NCI-H510A (cell line): ENCODE measurements at regions not wholly inside any gene's neighbourhood (a gene's known extent, or its start where the extent isn't known, plus 50 kb on each side); places are given as distances from the start of the nearest gene placed in this dataset.
"Not testable (repeated sequence)": the region's sequence is repeated elsewhere in the genome, so short reads cannot be mapped to it uniquely, and the experiment has no call there.

Source experiments
- DNase-seq: peaks from one replicate; lab custom pipeline; 2025; lab: John Stamatoyannopoulos, UW

DNA sequence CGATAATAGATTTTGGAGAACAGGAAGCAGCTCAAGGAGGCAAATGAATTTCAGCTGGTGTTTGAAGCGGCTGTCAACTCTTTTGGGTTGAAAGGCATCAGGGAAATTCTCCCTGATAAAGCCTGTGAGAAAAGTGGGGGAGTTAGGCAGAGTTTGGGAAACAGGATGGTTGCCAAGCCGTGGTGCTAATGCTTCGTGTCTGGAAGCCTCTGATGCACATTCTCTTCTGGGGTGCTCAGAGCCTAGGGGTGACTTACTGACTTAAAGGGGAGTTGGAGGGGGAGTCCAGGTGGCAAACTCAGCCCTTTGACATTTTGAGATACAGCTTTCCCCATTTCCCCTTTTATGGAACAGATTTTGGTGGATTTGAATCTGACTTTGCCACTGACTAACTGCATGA lies 202.5 kb upstream of the CLINT1 start:
- DNase-seq: no peak

DNA sequence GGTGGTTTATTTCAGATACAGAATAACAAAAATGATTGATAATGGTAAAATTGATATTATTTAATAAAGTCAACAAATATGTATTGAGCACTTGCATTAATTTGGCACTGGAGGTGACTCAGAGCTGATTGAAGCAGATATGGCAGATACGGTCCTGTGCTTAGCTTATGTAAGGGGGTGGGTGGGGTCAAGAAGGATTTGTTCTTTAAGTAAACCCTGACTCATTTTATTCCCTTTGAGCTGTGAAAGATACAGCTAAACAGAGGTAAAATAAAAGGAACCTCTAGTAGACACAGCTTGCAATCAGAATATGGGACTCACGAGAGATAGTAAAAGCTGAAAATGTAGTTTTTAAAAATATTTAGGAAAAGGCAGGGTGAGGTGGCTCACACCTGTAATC lies 201.3 kb upstream of the CLINT1 start:
- DNase-seq: no peak

DNA sequence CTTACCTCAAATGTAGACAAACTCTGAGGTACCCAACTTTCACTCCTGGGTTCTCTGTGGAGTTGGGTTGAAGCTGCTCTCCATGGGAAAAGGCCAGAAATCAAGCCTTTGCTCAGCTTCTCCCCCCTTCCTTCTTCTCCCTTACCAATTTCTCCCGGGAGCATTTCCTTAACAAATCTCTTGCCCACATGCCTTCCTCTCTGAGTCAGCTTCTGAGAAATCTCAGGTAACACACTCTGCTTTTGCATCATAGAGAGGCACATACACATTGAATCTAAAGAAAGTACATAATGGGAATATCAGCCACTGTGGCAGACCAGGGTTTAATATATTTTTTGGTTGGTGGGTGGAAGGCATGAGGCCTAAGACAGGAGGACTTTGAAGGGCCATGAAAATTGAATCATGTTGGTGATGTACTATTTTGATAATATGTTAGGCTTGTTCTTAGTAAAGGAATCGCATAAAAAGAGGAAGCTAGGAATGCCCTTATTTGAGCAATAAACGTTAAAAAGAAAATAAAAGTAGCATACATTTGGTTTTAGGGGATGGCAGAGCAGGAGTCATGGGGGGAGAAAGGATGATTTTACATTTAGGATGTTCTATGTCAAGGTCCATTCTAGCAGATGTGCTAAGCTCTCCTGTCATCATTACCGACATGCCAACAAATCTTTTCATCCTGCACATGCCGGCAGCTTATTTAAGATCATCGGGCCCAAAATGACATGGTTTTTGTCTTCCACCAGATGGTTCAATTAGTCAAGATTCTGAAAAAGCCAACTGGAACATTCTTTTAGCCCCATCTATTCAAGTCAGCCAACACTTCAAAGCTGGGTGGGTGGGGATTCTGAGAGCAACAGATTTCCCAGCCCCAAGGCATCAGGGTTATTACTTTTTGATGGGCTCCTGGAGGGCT lies 199.5 kb upstream of the CLINT1 start:
- DNase-seq: no peak

DNA sequence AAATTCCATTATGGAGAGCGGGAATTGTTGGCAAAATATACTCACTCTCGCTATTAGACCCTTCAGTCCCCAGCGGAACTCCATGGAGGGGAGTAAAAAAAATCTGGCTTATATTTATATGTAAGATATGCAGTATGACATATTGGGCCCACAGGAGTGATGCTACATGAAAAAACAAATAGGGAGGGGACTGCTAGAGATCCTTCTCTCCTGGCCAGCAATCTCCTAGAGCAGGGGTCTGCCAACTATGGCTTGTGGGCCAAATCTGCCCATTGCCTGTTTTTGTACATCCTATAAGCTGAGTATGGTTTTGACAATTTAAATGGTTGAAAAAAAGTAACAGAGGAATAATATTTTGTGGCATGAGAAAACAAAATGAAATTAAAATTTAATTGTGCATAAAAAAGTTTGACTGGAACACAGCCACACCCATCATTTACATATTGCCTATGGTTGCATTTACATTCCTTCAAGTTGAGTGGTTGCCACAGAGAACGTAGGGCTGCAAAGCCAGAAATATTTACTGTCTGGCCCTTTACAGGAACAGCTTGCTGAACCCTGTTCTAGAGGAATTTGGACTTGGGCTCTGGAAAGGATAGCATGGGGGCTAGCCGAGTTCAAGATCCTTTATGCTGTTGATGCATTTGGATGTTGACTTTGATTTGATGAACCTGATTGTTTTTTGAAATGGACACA lies 197.3 kb upstream of the CLINT1 start:
- DNase-seq: no peak

DNA sequence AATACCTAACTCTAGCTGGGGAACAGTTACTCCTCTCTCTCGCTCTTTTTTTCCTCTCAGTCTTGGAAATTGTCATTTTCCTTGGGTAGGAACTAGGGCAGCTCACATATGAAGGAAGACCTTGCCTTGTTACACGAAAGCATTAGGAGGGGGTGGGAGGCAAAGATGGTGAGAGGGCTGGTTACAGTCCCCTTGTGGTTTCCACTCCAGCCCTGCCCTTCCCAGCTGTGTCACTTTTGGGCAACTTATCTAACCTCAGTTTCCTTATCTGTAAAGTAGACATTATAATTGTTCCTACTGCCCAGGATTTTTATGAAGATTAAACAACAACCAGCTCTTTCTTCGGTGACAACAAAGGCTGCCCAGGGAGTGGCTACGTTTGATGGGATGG lies 196.2 kb upstream of the CLINT1 start:
- DNase-seq: no peak

DNA sequence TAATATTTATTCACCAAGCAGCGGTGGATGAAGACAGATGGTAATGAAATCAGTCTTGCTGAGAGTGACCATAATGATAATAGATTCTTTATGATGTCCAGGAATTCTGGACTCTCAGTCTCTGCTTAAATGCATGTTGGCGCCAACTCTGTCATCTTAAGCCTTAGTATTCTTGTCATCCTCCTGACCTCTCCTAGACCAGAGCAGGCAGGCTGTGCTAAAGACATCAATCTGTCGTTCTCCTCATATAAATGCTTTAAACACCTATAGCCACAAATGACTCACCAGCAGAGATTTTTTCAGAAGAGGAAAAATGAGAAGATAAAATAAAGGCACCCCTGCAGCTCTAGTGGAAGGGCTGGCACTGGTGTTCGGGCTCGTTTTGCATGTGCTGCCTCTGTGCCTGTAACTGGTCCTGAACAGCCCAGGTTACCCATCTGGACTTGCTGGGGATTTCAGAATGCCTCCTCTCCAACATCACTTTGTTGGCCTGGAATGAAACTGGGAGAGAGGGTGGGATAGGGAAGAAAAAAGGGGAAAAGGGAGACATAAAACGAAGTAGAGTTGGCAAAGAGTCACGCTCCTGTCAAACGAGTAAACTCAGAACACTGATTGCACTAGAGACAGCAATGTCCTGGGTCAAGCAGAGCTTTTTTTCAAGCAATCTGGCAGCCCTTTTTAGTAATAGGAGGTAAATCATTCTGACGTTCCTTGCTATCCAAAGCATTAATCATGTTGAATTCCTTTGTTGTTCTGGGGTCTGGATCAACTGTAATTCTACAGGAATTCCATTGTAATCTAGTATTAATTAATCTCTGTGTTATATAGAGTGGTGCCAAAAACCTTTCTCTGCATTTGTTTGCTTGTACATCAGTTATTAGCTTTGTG lies 195.5 kb upstream of the CLINT1 start:
- DNase-seq: no peak

DNA sequence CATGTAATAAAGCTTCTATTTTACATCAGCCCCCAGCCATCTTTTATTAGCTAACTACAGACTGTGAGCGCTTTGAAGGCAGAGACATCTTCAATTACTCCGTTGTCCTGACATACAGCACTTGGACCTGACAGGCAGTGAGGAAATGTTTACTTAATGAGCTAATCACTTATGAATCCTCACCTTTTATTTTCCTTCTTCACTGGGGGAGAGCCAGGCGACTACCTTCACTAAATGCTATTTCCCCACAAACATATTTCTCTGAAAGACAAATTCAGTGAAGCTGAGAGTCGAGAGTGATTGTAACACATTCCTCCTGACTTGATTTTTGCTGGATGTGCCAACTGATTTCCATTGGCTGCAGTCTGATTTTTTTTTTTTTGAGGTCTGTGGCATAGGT lies 192.1 kb upstream of the CLINT1 start:
- no peak for DNase-seq

DNA sequence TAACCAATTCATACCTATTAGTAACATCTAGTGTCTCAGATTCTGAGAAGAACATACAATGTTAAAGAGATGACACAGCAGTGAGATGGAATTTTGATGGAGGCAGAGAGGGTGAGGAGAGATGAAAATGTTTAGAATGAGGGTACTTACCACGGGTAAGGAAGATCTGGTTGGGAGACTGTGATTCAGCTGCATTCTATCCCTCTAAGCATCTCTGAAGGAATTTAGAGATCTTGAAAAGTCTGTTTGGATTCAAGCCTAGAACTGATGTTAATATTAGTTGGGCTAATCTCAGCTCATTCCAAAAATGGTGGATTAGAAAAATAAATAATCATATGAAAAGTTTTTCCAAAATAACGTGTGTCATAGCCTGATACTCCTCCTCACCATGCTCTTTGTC lies 191.5 kb upstream of the CLINT1 start:
- DNase-seq: no peak

DNA sequence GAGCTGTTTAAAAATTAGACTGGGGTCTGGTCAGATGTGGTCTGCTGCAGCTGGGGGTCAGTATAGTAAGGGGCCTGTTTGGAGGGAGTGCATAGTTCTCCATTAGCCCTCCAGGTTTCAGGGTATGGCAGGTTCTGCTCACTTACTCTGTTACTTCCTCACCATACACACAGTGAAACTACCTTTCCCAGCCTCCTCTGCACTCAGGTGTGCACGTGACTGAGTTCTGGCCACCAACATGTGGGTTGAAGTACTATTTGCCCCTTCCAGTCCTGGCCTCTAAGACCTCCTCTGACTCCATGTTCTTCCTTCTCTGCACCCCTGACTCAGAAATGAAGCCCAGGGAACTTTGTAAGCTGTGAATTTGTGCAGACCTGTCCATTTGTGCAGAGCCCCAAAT lies 190.5 kb upstream of the CLINT1 start:
- no peak for DNase-seq

DNA sequence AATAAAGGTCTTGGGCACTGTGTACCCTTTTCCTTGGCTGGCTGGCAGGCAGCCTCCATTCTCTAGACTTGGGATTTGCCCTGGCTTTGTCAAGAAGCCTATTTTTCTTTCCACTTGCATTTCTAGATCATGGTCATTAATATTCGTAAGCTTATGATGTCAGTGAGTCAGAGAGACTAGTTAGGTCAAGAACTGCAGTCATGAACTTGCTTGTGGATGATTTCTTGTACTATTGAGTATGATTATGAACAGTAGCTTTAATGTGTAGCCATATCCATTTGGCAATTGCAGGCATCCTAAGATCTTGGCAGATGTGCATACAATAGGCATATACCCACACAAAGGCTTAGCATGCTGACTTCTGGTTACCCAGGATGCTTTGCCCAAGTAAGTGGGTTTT lies 186.8 kb upstream of the CLINT1 start:
- DNase-seq: no peak

DNA sequence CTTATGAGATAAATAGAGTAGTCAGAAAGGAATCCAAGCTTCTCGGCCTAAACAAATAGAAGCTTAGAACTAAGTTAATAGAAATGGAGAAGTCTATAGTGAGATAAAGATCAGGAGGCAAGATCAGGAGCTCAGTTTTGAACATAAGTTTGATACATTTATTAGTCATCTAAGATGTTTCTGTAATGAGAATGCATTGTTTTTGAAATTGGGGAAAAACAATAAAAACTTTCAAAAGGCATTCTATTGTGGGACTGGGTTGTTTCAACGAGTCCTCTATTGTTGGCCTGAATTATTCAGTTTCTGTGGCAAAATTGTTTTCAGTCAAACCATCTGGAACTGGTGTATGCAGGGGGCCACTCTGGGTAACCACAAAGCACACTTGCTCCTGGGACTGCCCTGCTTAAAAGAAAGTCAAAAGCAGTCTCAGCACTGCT lies 181.0 kb upstream of the CLINT1 start:
- no peak for DNase-seq

DNA sequence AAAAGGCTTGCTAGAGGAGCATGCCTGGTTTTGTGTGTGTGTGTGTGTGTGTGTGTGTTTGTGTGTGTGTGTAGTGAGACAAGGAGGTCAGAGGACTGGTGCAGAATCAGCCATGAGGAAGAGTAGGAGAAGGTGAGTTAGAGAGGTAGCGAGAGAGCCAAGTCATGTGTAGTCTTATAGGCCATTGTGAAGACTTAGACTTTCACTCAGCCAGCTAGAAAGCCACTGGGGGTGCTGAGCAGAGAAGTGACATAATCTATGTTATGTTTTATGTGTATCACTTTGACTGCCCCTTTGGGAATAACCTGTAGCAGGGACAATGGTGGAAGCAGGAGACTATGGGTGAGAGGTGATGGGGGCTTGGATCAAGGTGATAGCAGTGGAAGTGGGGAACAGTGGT lies 180.5 kb upstream of the CLINT1 start:
- DNase-seq: no peak

DNA sequence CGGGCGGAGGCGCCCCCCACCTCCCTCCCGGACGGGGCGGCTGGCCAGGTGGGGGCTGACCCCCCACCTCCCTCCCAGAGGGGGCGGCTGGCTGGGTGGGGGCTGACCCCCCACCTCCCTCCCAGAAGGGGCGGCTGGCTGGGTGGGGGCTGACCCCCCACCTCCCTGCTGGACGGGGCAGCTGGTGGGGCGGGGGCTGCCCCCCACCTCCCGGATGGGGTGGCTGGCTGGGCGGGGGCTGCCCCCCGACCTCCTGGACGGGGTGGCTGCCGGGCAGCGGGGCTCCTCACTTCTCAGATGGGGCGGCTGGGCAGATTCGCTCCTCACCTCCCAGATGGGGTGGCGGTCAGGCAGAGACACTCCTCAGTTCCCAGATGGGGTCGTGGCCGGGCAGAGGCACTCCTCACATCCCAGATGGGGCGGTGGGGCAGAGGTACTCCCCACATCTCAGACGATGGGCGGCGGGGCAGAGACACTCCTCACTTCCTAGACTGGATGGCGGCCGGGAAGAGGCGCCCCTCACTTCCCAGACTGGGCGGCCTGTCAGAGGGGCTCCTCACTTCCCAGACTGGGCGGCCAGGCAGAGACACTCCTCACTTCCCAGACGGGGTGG lies 178.1 kb upstream of the CLINT1 start:
- DNase-seq: not testable (repeated sequence)

DNA sequence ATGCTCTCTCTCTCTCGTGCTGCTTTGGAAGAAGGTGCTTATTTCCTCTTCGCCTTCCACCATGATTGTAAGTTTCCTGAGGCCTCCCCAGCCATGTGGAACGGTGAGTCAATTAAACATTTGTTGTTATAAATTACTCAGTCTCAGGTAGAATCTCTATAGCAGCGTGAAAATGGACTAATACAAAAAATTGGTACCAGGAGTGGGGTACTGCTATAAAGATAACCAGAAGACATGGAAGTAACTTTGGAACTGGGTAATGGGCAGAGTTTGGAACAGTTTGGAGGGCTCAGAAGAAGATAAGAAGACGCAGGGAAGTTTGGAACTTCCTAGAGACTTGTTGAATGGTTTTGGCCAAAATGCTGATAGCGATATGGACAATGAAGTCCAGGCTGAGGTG lies 175.6 kb upstream of the CLINT1 start:
- DNase-seq: not testable (repeated sequence)

DNA sequence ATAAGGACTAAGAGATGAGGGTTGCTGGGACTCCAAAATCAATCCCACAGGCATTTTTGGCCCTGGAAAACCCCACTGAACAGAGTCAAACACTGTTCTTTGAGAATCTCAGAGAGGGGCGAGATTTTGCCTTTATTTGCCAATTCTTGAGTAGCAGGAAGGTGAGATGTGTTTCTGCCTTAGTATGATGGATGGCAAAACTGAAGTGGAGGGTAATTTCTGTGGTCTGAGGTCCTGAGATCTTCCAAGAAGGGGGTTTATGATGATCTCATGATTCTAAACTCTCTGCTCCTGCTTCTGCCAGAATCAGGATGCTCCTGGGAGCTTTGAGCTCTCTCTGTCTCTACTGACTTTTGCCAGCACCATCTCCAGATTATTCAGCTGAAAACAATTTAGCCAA lies 174.8 kb upstream of the CLINT1 start:
- no peak for DNase-seq

DNA sequence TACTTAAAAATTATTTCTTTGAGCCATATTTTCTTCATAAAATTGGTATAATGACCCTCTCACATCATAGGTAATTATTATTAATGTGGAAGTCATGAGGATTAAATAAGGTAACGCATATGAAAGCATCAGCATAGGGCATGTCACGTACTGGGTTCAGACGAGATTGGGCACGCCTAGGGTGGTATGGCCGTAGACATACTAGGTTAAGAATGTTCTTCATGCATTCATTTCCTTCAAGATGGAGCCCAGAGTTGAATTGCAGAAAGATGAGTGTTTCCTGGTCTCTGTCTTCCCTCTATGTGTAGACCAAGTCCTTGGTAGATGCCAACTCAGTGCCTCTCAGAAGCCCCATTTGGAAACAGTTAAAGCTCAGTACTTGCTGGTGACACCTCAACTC lies 174.1 kb upstream of the CLINT1 start:
- no peak for DNase-seq

DNA sequence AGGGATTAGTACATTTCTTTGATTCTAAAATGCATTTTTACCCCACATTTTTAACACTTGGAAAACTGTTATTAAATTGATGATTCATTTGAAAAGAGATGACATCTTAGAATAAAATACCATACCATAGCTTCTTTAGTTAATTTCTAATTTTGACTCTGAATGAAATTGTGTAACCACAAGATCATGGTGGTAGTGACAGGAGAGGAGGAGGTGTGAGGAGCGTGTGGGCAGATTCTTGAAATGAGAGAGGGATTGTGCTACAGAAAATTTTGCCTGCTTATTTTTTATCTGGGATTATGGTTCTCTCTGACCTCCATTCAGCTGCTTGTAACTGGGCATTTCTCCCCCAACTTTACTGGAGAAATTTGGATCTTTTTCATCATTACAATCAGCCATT lies 173.3 kb upstream of the CLINT1 start:
- no peak for DNase-seq

DNA sequence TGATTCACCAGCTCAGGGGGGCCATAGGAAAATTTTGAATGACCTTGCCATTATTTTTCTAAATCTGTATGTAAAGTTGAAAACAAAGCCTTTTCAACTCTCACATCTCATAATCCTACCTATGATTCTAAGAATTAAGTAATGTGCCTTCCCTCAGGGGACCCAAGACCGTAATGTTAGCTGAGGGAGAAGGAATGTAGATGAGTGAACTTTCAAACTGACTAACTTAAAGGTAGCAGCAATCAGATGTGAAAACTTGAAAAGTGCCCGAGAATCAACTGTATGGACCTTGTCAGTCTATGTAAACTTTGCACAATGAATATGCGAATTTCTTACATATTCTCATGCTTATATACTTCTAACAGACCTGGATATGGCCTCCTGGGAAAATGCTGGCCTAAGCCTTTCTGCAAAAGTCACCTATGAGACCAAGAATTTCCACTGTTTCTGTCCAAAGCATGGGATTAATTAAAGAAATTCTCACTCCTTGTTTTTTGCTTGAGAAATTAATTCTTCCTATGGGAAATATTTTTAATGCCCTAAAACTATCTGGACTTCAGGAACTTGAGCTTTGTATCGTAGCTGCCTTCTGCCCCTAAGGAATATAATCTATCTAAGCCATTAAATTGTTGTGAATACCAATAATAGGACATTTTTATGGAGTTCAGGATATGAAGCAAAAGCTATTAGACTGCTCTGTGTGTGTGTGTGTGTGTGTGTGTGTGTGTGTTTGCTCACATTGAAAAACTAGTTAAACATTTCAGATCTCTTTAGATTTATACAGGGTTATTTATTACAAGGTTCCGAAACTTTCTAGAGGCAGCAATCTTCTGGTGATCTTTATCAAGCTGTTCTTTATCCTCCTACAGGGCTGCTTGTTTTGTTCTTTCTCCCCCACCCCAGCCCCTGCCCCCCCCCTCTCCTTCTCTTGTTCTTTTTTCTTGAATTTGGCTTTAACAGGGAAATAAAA lies 169.1 kb upstream of the CLINT1 start:
- DNase-seq: no peak

DNA sequence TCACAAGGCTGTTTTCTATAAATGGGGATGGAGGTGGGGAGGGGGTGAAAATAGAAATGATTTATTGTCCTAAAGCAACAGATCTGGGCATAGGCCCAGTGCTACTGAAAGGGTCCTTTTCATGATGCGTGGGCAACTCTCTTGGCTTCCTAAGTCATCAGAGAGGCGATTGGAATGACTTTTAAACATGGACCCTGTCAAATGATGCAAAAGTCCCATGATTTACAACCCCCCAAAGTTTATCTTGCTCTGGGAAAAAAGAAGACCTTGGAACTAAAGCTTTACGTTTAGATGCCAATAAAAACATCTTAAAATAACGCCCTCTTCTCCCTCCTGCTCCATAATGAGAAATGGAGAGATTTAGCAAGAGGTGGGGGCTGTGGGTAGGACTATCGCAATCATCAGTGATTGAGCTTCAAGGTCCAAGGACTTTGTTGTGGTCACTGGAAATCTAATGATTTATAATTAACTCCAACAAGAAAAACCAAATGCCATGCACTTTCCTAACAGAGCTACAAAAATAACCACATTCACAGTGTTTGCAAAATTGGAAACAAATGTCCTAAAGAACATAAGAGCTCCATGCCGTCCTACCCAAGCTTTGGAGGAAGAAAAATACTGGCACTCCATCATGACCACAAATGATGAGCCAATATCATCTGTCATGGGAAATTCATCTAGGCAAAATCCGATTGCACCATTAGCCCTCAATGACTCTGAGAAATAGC lies 167.5 kb upstream of the CLINT1 start:
- DNase-seq: no peak

DNA sequence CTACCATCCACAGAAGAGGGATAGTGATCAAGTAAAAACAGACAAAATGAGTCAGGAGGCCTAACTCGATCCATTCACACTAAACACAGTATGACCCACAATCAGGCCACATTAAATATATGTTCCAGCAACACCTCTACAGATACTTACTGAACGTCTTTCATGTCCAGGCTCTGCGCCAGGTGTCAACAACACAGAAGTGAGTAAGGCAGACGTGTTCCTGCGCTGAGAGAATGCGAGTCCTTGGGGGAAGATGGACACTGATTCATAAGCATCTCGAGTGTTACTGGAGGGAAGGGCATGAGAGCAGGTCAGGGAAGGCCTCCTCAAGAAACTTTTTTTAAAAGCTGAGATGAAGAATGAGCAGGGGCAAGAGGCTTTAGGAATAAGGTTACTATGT lies 164.3 kb upstream of the CLINT1 start:
- no peak for DNase-seq
